ENCODE measurements at regions not wholly inside any gene's neighbourhood (a gene's known extent, or its start where the extent isn't known, plus 50 kb on each side); places are given as distances from the start of the nearest gene placed in this dataset.
"Not testable (repeated sequence)": the region's sequence is repeated elsewhere in the genome, so short reads cannot be mapped to it uniquely, and the experiment has no call there.

DNA sequence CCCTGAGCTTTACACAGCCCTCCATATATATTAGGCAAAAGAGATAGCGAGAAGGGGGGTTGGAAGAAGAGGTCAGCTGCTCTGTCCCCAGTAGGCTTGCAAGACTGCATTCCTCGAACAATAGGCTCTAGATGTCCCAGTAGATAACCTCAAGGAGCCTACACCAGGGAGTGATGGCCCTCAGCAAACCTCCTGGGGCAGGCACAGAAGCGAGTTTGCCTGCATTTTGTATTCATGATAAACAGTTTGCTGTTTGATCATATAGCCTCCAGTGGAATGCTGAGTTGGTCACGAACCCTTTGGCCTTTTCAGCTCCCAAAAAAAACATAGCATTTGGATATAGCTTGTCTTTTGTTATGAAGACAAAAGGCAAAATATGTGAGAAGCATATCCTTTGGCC, 95.1 kb upstream of the GRAMD1B start:
- ChIA-PET POLR2A (no interaction called here), CTCF (interaction anchor here (0.6 to 1.1 kb wide), 2 partner anchors 14 to 118 kb away, joined by 3 read pairs; no protein-coding TSS in a partner anchor)
- H3K4me1 Mint-ChIP-seq (ENCODE audit: insufficient read depth, unreplicated experiment), result no peaks in the 10 kb centered on the region
- no peaks in the 10 kb centered on the region for H3K9me3 Mint-ChIP-seq (ENCODE audit: unreplicated experiment)
- DNase-seq (ENCODE audit: unreplicated experiment), result no peak
- H3K36me3 Mint-ChIP-seq (ENCODE audit: insufficient read depth, unreplicated experiment), result no peaks in the 10 kb centered on the region
- peaks cover 13% of the 10 kb centered on the region for H3K27me3 Mint-ChIP-seq (ENCODE audit: insufficient read depth, unreplicated experiment)
- no peak overlapping the region for H3K4me3 Mint-ChIP-seq (ENCODE audit: unreplicated experiment)
- H3K27ac Mint-ChIP-seq (ENCODE audit: low read depth, unreplicated experiment), result no peak overlapping the region
- intact Hi-C loops (cut with micrococcal nuclease), result no loop called here
- TF ChIP-seq, protein P1, sequence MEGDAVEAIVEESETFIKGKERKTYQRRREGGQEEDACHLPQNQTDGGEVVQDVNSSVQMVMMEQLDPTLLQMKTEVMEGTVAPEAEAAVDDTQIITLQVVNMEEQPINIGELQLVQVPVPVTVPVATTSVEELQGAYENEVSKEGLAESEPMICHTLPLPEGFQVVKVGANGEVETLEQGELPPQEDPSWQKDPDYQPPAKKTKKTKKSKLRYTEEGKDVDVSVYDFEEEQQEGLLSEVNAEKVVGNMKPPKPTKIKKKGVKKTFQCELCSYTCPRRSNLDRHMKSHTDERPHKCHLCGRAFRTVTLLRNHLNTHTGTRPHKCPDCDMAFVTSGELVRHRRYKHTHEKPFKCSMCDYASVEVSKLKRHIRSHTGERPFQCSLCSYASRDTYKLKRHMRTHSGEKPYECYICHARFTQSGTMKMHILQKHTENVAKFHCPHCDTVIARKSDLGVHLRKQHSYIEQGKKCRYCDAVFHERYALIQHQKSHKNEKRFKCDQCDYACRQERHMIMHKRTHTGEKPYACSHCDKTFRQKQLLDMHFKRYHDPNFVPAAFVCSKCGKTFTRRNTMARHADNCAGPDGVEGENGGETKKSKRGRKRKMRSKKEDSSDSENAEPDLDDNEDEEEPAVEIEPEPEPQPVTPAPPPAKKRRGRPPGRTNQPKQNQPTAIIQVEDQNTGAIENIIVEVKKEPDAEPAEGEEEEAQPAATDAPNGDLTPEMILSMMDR (IDR thresholded peaks at IDR 0.05; ENCODE audit: unreplicated experiment), result no peak
- no TSS peak for BruUV-seq (replicated peaks)

DNA sequence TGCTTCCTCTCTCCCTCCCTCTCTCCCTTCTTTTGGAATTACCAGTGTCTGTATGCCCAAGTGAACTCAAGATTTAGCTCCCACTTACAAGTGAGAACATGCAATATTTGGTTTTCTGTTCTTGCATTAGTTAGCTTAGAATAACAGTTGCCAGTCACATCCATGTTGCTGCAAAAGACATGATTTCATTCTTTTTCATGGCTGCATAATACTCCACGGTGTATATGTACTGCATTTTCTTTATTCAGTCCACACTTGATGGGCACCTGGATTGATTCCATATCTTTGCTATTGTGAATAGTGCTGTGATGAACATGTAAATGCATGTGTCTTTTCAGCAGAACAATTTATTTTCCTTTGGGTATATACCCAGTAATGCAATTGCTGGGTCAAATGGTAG, 97.5 kb upstream of the GRAMD1B start:
- H3K27ac Mint-ChIP-seq (ENCODE audit: low read depth, unreplicated experiment); H3K36me3 Mint-ChIP-seq (ENCODE audit: insufficient read depth, unreplicated experiment); intact Hi-C loops (cut with micrococcal nuclease); CTCF ChIA-PET; BruUV-seq (replicated peaks); H3K4me1 Mint-ChIP-seq (ENCODE audit: insufficient read depth, unreplicated experiment); DNase-seq (ENCODE audit: unreplicated experiment); POLR2A ChIA-PET; H3K4me3 Mint-ChIP-seq (ENCODE audit: unreplicated experiment); H3K9me3 Mint-ChIP-seq (ENCODE audit: unreplicated experiment): not testable (repeated sequence)
- H3K27me3 Mint-ChIP-seq (ENCODE audit: insufficient read depth, unreplicated experiment), result peaks cover 33% of the 10 kb centered on the region

DNA sequence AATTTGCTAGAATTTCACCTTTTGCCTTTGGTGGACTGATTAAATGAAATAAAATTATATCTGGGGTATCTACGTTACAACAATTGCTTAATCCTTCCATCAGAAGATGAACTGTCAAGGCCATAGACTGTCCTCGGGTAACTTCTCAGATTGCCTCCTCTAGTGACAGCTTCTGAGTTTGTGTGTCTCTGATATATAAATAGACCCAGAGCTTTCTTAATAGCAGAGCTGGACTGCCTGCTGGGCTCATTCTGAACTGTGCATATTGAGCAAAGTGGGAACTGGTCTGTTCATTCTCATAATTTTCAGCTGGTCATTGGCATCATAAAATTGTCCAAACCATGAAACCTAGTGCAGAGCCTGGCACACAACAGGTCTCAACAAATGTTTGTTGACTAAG, 99.1 kb upstream of the GRAMD1B start:
- Mint-ChIP-seq H3K9me3 (ENCODE audit: unreplicated experiment) (no peaks in the 10 kb centered on the region), H3K27ac (ENCODE audit: low read depth, unreplicated experiment) (no peak overlapping the region), H3K36me3 (ENCODE audit: insufficient read depth, unreplicated experiment) (no peaks in the 10 kb centered on the region), H3K4me3 (ENCODE audit: unreplicated experiment) (no peak overlapping the region), H3K4me1 (ENCODE audit: insufficient read depth, unreplicated experiment) (no peaks in the 10 kb centered on the region), H3K27me3 (ENCODE audit: insufficient read depth, unreplicated experiment) (peaks cover 33% of the 10 kb centered on the region)
- no TSS peak for BruUV-seq (replicated peaks)
- intact Hi-C loops (cut with micrococcal nuclease), result no loop called here
- no peak for DNase-seq (ENCODE audit: unreplicated experiment)
- TF ChIP-seq, protein P1 (IDR thresholded peaks at IDR 0.05; ENCODE audit: unreplicated experiment), result no peak
- ChIA-PET POLR2A (interaction anchor here (1.3 kb wide), 1 partner anchor 14 kb away, joined by 3 read pairs; no protein-coding TSS in a partner anchor), CTCF (no interaction called here)

DNA sequence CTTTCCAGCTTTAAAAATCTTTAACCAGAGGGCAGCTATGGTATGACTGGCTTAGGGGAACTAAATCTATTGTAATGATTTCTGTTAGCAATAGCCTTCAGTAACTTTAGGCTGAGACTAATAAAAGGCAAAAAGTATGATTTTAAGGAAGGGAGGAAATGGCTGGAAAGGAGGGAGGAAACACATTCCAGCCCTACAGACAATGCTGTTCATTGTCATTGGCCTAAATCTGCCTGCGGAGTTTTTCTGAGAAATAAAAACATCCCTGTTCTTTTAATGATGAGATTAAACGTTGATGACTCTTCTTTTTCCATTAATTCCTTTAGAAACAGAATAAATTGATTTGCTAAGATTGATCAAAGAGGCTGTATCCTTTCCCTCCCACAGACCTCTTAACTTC, 99.6 kb upstream of the GRAMD1B start:
- BruUV-seq (replicated peaks), result no TSS peak
- Mint-ChIP-seq H3K27ac (ENCODE audit: low read depth, unreplicated experiment) (no peak overlapping the region), H3K27me3 (ENCODE audit: insufficient read depth, unreplicated experiment) (peaks cover 33% of the 10 kb centered on the region), H3K4me1 (ENCODE audit: insufficient read depth, unreplicated experiment) (no peaks in the 10 kb centered on the region), H3K9me3 (ENCODE audit: unreplicated experiment) (no peaks in the 10 kb centered on the region), H3K4me3 (ENCODE audit: unreplicated experiment) (no peak overlapping the region), H3K36me3 (ENCODE audit: insufficient read depth, unreplicated experiment) (no peaks in the 10 kb centered on the region)
- POLR2A ChIA-PET, result interaction anchor here (0.6 to 1.3 kb wide), 3 partner anchors 10 to 281 kb away, joined by 3 to 4 read pairs (median 3); no protein-coding TSS in a partner anchor
- CTCF ChIA-PET, result interaction anchor here (0.6 kb wide), 1 partner anchor 148 kb away, joined by 4 read pairs; no protein-coding TSS in a partner anchor
- no peak for DNase-seq (ENCODE audit: unreplicated experiment)
- TF ChIP-seq, protein P1 (IDR thresholded peaks at IDR 0.05; ENCODE audit: unreplicated experiment), result no peak
- intact Hi-C loops (cut with micrococcal nuclease), result no loop called here

DNA sequence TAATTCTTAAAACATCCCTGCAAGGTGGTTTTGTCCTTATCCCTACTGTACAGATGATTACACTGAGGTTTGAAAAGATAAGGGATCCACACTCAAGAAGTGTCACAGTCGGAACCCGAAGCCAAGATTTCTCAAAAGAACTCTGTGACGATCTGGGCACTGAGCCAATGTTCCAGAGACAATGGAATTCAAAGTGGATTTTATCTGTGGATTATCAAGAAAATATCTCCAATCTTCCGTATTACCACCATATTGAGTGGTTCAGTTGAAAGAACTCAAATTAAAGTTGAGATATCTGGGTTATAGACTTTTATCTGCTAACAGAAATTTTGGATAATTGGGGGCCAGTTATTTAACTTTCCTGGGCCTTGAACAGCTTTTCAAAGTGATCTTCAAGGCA, 100.0 kb upstream of the GRAMD1B start:
- Mint-ChIP-seq H3K27ac (ENCODE audit: low read depth, unreplicated experiment) (no peak overlapping the region), H3K4me3 (ENCODE audit: unreplicated experiment) (no peak overlapping the region), H3K27me3 (ENCODE audit: insufficient read depth, unreplicated experiment) (peaks cover 31% of the 10 kb centered on the region), H3K36me3 (ENCODE audit: insufficient read depth, unreplicated experiment) (no peaks in the 10 kb centered on the region), H3K4me1 (ENCODE audit: insufficient read depth, unreplicated experiment) (no peaks in the 10 kb centered on the region), H3K9me3 (ENCODE audit: unreplicated experiment) (no peaks in the 10 kb centered on the region)
- intact Hi-C loops (cut with micrococcal nuclease), result no loop called here
- TF ChIP-seq, protein P1 (IDR thresholded peaks at IDR 0.05; ENCODE audit: unreplicated experiment), result no peak
- BruUV-seq (replicated peaks), result no TSS peak
- peak; percentile 26 for DNase-seq (ENCODE audit: unreplicated experiment)
- ChIA-PET POLR2A (interaction anchor here (0.6 to 1.3 kb wide), 3 partner anchors 11 to 280 kb away, joined by 3 to 4 read pairs (median 3); no protein-coding TSS in a partner anchor), CTCF (interaction anchor here (0.6 kb wide), 1 partner anchor 148 kb away, joined by 4 read pairs; no protein-coding TSS in a partner anchor)

Measured in MCF 10A (cell line).